H9 (cell line): ENCODE measurements at regions not wholly inside any gene's neighbourhood (a gene's known extent, or its start where the extent isn't known, plus 50 kb on each side); places are given as distances from the start of the nearest gene placed in this dataset.

Source experiments
- DNase-seq: peaks from one replicate; pipeline ENCODE4 v3.0.0-alpha.2; 2017
- H2AFZ ChIP-seq: one replicate; pipeline ENCODE4 v1.6.1; 2013; ENCODE audit warnings: mild to moderate bottlenecking, low read length, control low read depth, moderate library complexity
- H2AK5ac ChIP-seq: 2 replicates; pipeline ENCODE4 v1.6.1; 2013; ENCODE audit warnings: low read length, control low read depth, mixed read lengths; ENCODE audit not compliant: insufficient read length
- H2BK120ac ChIP-seq: one replicate; pipeline ENCODE4 v1.6.1; 2013; ENCODE audit warnings: low read depth, mild to moderate bottlenecking, low read length, control low read depth, inconsistent platforms; ENCODE audit not compliant: poor library complexity, severe bottlenecking
- H2BK12ac ChIP-seq: 2 replicates; pipeline ENCODE4 v1.6.1; 2013; ENCODE audit warnings: low read length, control low read depth, mixed read lengths, low read depth; ENCODE audit not compliant: insufficient read length
- H2BK15ac ChIP-seq: 2 replicates; pipeline ENCODE4 v1.6.1; 2013; ENCODE audit warnings: low read depth, low read length, control low read depth
- H2BK20ac ChIP-seq: one replicate; pipeline ENCODE4 v1.6.1; 2013; ENCODE audit warnings: low read depth, mild to moderate bottlenecking, low read length, control low read depth, inconsistent platforms; ENCODE audit not compliant: poor library complexity, severe bottlenecking
- H2BK5ac ChIP-seq: 2 replicates; pipeline ENCODE4 v1.6.1; 2013; ENCODE audit warnings: low read length, control low read depth, mixed read lengths; ENCODE audit not compliant: insufficient read length
- H3K14ac ChIP-seq: 2 replicates; pipeline ENCODE4 v1.6.1; 2013; ENCODE audit warnings: low read length, control low read depth; ENCODE audit not compliant: insufficient read depth
- H3K18ac ChIP-seq: 2 replicates; pipeline ENCODE4 v1.6.1; 2013; ENCODE audit warnings: low read depth, mild to moderate bottlenecking, mixed read lengths, low read length, control low read depth; ENCODE audit not compliant: insufficient read length
- H3K23ac ChIP-seq: 2 replicates; pipeline ENCODE4 v1.6.1; 2013; ENCODE audit warnings: low read length, control low read depth, mixed read lengths, low read depth; ENCODE audit not compliant: insufficient read length
- H3K23me2 ChIP-seq: 2 replicates; pipeline ENCODE4 v1.6.1; 2013; ENCODE audit warnings: low read depth, mild to moderate bottlenecking, mixed read lengths, low read length, control low read depth; ENCODE audit not compliant: insufficient read length, poor library complexity, severe bottlenecking
- H3K27ac ChIP-seq: 2 replicates; pipeline ENCODE4 v1.5.1; 2013; ENCODE audit warnings: low read length, control low read depth, mixed read lengths, low read depth; ENCODE audit not compliant: insufficient read length
- H3K27me3 ChIP-seq: 2 replicates; pipeline ENCODE4 v1.6.1; 2013; ENCODE audit warnings: low read length, control low read depth, inconsistent platforms; ENCODE audit not compliant: insufficient read depth
- H3K4ac ChIP-seq: 2 replicates; pipeline ENCODE4 v1.6.1; 2013; ENCODE audit warnings: low read depth, mild to moderate bottlenecking, control low read depth, inconsistent platforms, low read length, moderate library complexity
- H3K4me1 ChIP-seq: 2 replicates; pipeline ENCODE4 v1.6.1; 2013; ENCODE audit warnings: low read length, control low read depth, inconsistent platforms; ENCODE audit not compliant: insufficient read depth
- H3K4me2 ChIP-seq: 2 replicates; pipeline ENCODE4 v1.6.1; 2013; ENCODE audit warnings: low read length, control low read depth, mixed read lengths; ENCODE audit not compliant: insufficient read length, insufficient read depth
- H3K56ac ChIP-seq: 2 replicates; pipeline ENCODE4 v1.6.1; 2013; ENCODE audit warnings: low read depth, mild to moderate bottlenecking, mixed read lengths, low read length, control low read depth; ENCODE audit not compliant: insufficient read length
- H3K79me1 ChIP-seq: 2 replicates; pipeline ENCODE4 v1.6.1; 2013; ENCODE audit warnings: low read depth, mild to moderate bottlenecking, moderate library complexity, low read length, control low read depth, inconsistent platforms; ENCODE audit not compliant: insufficient read depth, poor library complexity, severe bottlenecking
- H3K79me2 ChIP-seq: 2 replicates; pipeline ENCODE4 v1.6.1; 2013; ENCODE audit warnings: low read length, control low read depth, inconsistent platforms; ENCODE audit not compliant: insufficient read depth
- H3K9ac ChIP-seq: 2 replicates; pipeline ENCODE4 v1.6.1; 2013; ENCODE audit warnings: low read length, control low read depth, mixed read lengths; ENCODE audit not compliant: insufficient read length; ENCODE audit errors: extremely low read depth
- H3K9me3 ChIP-seq: one replicate; pipeline ENCODE4 v1.6.1; 2013; ENCODE audit warnings: low read depth, low read length, inconsistent platforms; ENCODE audit not compliant: control insufficient read depth
- H3T11ph ChIP-seq: one replicate; pipeline ENCODE4 v1.6.1; 2013; ENCODE audit warnings: mild to moderate bottlenecking, low read length, control low read depth, inconsistent platforms
- H4K20me1 ChIP-seq: one replicate; pipeline ENCODE4 v1.6.1; 2013; ENCODE audit not compliant: control insufficient read depth, insufficient read length, insufficient read depth
- H4K5ac ChIP-seq: 2 replicates; pipeline ENCODE4 v1.6.1; 2013; ENCODE audit warnings: low read depth, mild to moderate bottlenecking, mixed read lengths, low read length, control low read depth; ENCODE audit not compliant: insufficient read length
- H4K8ac ChIP-seq: replicated peaks from 2 replicates; pipeline ENCODE4 v1.6.1; 2013; ENCODE audit warnings: low read length, control low read depth, mixed read lengths, low read depth; ENCODE audit not compliant: insufficient read length
- H4K91ac ChIP-seq: 2 replicates; pipeline ENCODE4 v1.6.1; 2013; ENCODE audit warnings: low read depth, mild to moderate bottlenecking, moderate library complexity, mixed read lengths, low read length, control low read depth; ENCODE audit not compliant: insufficient read length
- H3K27ac Mint-ChIP-seq, 3 experiments: 2 replicates in 2 of 3; 3 replicates in 1 of 3; pipeline ENCODE4 v1.8.0; 2020 to 2021; ENCODE audit warnings: mixed read lengths in 3 of 3, mild to moderate bottlenecking in 1 of 3, moderate library complexity in 1 of 3
- H3K27me3 Mint-ChIP-seq: 2 replicates; pipeline ENCODE4 v1.8.0; 2021; ENCODE audit warnings: low read depth, mild to moderate bottlenecking, moderate library complexity, mixed read lengths
- H3K36me3 Mint-ChIP-seq, 3 experiments: 2 replicates in 2 of 3; 3 replicates in 1 of 3; pipeline ENCODE4 v1.8.0; 2020 to 2021; ENCODE audit warnings: low read depth in 3 of 3, mixed read lengths in 3 of 3; ENCODE audit not compliant: insufficient read depth in 1 of 3
- H3K4me1 Mint-ChIP-seq, 2 experiments: 2 replicates each; pipeline ENCODE4 v1.8.0; 2020; ENCODE audit warnings: mixed read lengths in 2 of 2
- H3K4me3 Mint-ChIP-seq, 2 experiments: 2 replicates in 1 of 2; 3 replicates in 1 of 2; pipeline ENCODE4 v1.8.0; 2020 to 2021; ENCODE audit warnings: mild to moderate bottlenecking in 2 of 2, mixed read lengths in 2 of 2, moderate library complexity in 1 of 2
- H3K9me3 Mint-ChIP-seq, 2 experiments: 2 replicates in 1 of 2; 3 replicates in 1 of 2; pipeline ENCODE4 v1.8.0; 2020; ENCODE audit warnings: mild to moderate bottlenecking in 2 of 2, mixed read lengths in 2 of 2, moderate library complexity in 1 of 2
- CTCF ChIP-seq: fragments of 200-600 bp; sonication (generic); conservative IDR thresholded peaks from 3 replicates; pipeline ENCODE4 v1.8.0; 2021; ENCODE audit warnings: antibody characterized with exemption, mild to moderate bottlenecking
- WGBS: extraction: QIAGEN DNeasy Blood & Tissue Kit; methylation state at CpG from one replicate; pipeline ENCODE4 v1.1.7; 2013; ENCODE audit warnings: missing lambda C conversion rate, low lambda C conversion rate, mixed read lengths; ENCODE audit not compliant: insufficient read length; ENCODE audit errors: extremely low coverage; 5-methylcytosine and 5-hydroxymethylcytosine counted together

- Histone ChIP-seq H3K4me1 (peaks cover 3% of the 10 kb centered on the region), H3K27me3 (no peaks in the 10 kb centered on the region), H3K4ac (no peak overlapping the region), H2AFZ (no peak overlapping the region), H4K8ac (no peak overlapping the region), H3K79me2 (no peaks in the 10 kb centered on the region), H3K79me1 (no peaks in the 10 kb centered on the region), H3K56ac (no peak overlapping the region), H3K23me2 (no peaks in the 10 kb centered on the region), H2BK120ac (no peak overlapping the region), H2BK5ac (no peak overlapping the region), H3K23ac (no peak overlapping the region), H4K20me1 (no peaks in the 10 kb centered on the region), H4K91ac (no peak overlapping the region), H3K14ac (no peak overlapping the region), H3K27ac (no peak overlapping the region), H2BK20ac (no peak overlapping the region), H3K9ac (no peak overlapping the region), H3T11ph (no peak overlapping the region), H3K9me3 (no peaks in the 10 kb centered on the region), H4K5ac (no peak overlapping the region), H2BK12ac (no peak overlapping the region), H2BK15ac (no peak overlapping the region), H2AK5ac (no peak overlapping the region), H3K4me2 (no peak overlapping the region), H3K18ac (no peak overlapping the region)
- no peaks in the 10 kb centered on the region for H3K9me3 Mint-ChIP-seq
- no peak for TF ChIP-seq CTCF
- H3K27me3 Mint-ChIP-seq: no peaks in the 10 kb centered on the region
- H3K4me3 Mint-ChIP-seq: no peak overlapping the region
- H3K4me1 Mint-ChIP-seq: peaks cover 3 to 14% of the 10 kb centered on the region in 2 experiments; a peak in 3 of 4 replicates
- no peak for DNase-seq
- no CpG with 5 or more reads among the region's 1 CpG for WGBS
- no peaks in the 10 kb centered on the region for H3K36me3 Mint-ChIP-seq
- H3K27ac Mint-ChIP-seq: no peak overlapping the region
Measured at GRCh38 chr2:188146888-188147287, 144.8 kb upstream of the GULP1 start.
